GM12872 (cell line): ENCODE measurements at regions not wholly inside any gene's neighbourhood (a gene's known extent, or its start where the extent isn't known, plus 50 kb on each side); places are given as distances from the start of the nearest gene placed in this dataset.

ENCODE experiments used
- CTCF ChIP-seq: IDR thresholded peaks from 3 replicates; pipeline ENCODE4 v1.5.1; 2011; ENCODE audit warnings: low read depth, mild to moderate bottlenecking, low read length, moderate library complexity; ENCODE audit not compliant: insufficient read depth

GRCh38 chr16:6113749-6114148, 1016.2 kb upstream of the EEF2KMT start:
- no peak for TF ChIP-seq CTCF

GRCh38 chr16:6112700-6113099, 1015.1 kb upstream of the EEF2KMT start:
- TF ChIP-seq CTCF = no peak

- TF ChIP-seq CTCF = no peak
Observed at GRCh38 chr16:6111390-6111789, 1013.8 kb upstream of the EEF2KMT start.

DNA sequence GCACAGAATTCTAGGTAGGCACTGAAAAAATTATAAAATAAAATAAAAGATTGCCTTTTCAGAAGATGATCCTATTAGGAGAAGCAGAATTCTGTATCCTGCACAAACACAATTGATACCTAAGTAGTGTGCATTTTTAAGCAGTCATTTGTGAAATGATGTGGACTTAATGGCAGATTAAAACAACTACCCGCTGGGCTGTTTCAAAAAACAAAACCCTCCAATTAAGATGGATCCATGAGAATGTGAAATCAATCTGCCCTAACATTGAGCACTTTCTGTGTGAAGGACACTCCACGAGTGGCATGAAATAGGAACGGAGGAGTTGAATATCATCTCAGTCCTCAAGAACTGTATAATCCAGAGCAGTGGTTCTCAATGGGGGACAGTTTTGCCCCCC, 1012.8 kb upstream of the EEF2KMT start:
- TF ChIP-seq CTCF = no peak

- TF ChIP-seq CTCF = no peak
Observed at GRCh38 chr16:6106061-6106460, 1008.5 kb upstream of the EEF2KMT start.

DNA sequence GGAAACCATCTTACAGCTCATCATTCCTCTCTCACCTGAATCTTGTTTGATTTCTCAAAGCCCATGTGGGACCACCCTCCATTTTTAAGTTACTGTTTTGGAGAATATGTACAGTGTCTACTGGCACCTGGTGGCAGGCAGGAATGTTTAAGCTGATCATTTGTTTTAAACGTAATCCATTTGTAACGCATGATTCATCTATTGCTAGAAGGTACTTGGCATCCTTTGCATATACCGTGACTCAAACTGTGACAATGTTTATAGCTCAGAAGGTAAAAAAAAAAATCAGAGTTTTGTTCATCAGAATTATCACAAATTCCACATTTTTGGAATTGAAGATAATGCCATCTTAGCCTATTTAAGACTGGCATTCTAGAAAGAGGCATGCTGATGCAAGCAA, 1007.5 kb upstream of the EEF2KMT start:
- TF ChIP-seq CTCF = no peak

DNA sequence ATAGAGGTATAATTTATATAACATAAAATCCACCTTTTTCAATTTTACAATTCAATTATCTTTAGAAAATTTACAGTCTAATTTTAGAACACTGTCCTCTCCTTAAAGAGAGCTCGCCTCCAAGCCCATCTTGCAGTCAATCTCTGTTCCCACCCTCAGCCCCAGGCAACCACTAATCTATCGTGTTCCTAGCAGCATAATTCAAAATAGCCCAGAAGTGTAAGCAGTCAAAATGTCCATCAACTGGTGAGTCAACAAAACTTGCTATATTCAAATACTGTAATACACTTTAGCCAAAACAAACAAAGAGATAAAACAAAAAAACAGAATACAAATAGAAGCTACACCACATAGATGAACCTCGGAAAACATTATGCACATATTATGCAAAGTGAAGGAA, 1006.8 kb upstream of the EEF2KMT start:
- TF ChIP-seq CTCF = no peak

GRCh38 chr16:6103561-6103960, 1006.0 kb upstream of the EEF2KMT start:
- TF ChIP-seq CTCF = no peak
